ENCODE measurements at regions not wholly inside any gene's neighbourhood (a gene's known extent, or its start where the extent isn't known, plus 50 kb on each side); places are given as distances from the start of the nearest gene placed in this dataset.

GRCh38 chr17:68134046-68134637 lies 98.6 kb downstream of the KPNA2 start (continued):
- TF ChIP-seq ZNF26 (tag by site-specific recombination; IDR thresholded peaks at IDR 0.05) = no peak

- H3K9me3 ChIP-seq (ENCODE audit: control insufficient read depth, insufficient read depth, low read depth, low read length) = no peaks in the 10 kb centered on the region
- H3K4me3 ChIP-seq (ENCODE audit: low read depth, low read length) = no peak overlapping the region
- H3K27ac ChIP-seq (ENCODE audit: extremely low read depth, low read depth, low read length) = no peak overlapping the region
- CTCF ChIA-PET = no interaction called here
- no peaks in the 10 kb centered on the region for H3K4me1 ChIP-seq (ENCODE audit: control insufficient read depth, insufficient read depth, low read length)
- H3K36me3 ChIP-seq (ENCODE audit: control insufficient read depth in 2 of 2, insufficient read depth in 1 of 2, low read length in 2 of 2) = peaks cover 0 to 22% of the 10 kb centered on the region in 2 experiments; a peak in 2 of 3 replicates
- TF ChIP-seq YY2 (tag by site-specific recombination; IDR thresholded peaks at IDR 0.05) (no peak), ZNF692 (tag by site-specific recombination; IDR thresholded peaks at IDR 0.05) (no peak)
- POLR2A ChIA-PET = no interaction called here
Observed at GRCh38 chr17:68134731-68135130, 99.2 kb downstream of the KPNA2 start.

- TF ChIP-seq ZNF514 (tag by site-specific recombination; IDR thresholded peaks at IDR 0.05) = no peak
- no peak for TF ChIP-seq ZNF169 (tag by site-specific recombination; IDR thresholded peaks at IDR 0.05)
- no peak for TF ChIP-seq ZNF280C (tag by site-specific recombination; IDR thresholded peaks at IDR 0.05)
- TF ChIP-seq ZNF174 (tag by site-specific recombination; IDR thresholded peaks at IDR 0.05) = no peak
- no peak for TF ChIP-seq SETDB1 (IDR thresholded peaks at IDR 0.05; ENCODE audit: insufficient read length, low read length)
- TF ChIP-seq ZNF623 (tag by site-specific recombination; IDR thresholded peaks at IDR 0.05) = no peak
- no peak for TF ChIP-seq KLF1 (tag by site-specific recombination; IDR thresholded peaks at IDR 0.05)
- TF ChIP-seq ZNF341 (tag by site-specific recombination; IDR thresholded peaks at IDR 0.05; ENCODE audit: low read depth) = no peak
- TF ChIP-seq KLF8 (tag by site-specific recombination; IDR thresholded peaks at IDR 0.05) = no peak
- TF ChIP-seq ZBTB6 (tag by site-specific recombination; IDR thresholded peaks at IDR 0.05) = no peak
- ChIA-PET POLR2A (no interaction called here), CTCF (interaction anchor here (0.7 kb wide), 1 partner anchor 65 kb away, joined by 3 read pairs; no protein-coding TSS in a partner anchor)
Observed at GRCh38 chr17:68135141-68135887, 99.8 kb downstream of the KPNA2 start.

More at GRCh38 chr17:68135141-68135887, 99.8 kb downstream of the KPNA2 start:
- H3K4me3 ChIP-seq (ENCODE audit: low read depth, low read length) = no peak overlapping the region
- H3K36me3 ChIP-seq (ENCODE audit: control insufficient read depth in 2 of 2, insufficient read depth in 1 of 2, low read length in 2 of 2) = peaks cover 0 to 19% of the 10 kb centered on the region in 2 experiments; a peak in 2 of 3 replicates
- H3K4me1 ChIP-seq (ENCODE audit: control insufficient read depth, insufficient read depth, low read length) = no peaks in the 10 kb centered on the region
- no peak overlapping the region for H3K27ac ChIP-seq (ENCODE audit: extremely low read depth, low read depth, low read length)
- H3K9me3 ChIP-seq (ENCODE audit: control insufficient read depth, insufficient read depth, low read depth, low read length) = no peaks in the 10 kb centered on the region
